GM23338 (cell line): ENCODE measurements at regions not wholly inside any gene's neighbourhood (a gene's known extent, or its start where the extent isn't known, plus 50 kb on each side); places are given as distances from the start of the nearest gene placed in this dataset.

Experiments
- ATAC-seq: fragments of 200-7000 bp; cut with Tn5 transposase; 3 replicates; pipeline ENCODE4 v1.9.1; 2020
- DNase-seq: peaks from one replicate; pipeline ENCODE4 v3.0.0-alpha.2; 2015; ENCODE audit warnings: low spot score
- H2AFZ ChIP-seq: fragments of 200-600 bp; sonication (generic); 2 replicates; pipeline ENCODE4 v1.8.0; 2016; ENCODE audit warnings: antibody characterized with exemption, mild to moderate bottlenecking, moderate library complexity
- H3F3A ChIP-seq: fragments of 200-600 bp; sonication (generic); replicated peaks from 2 replicates; pipeline ENCODE4 v1.8.0; 2017; ENCODE audit warnings: antibody characterized with exemption, mixed run types, low read depth
- H3K27ac ChIP-seq: fragments of 200-600 bp; sonication (generic); 2 replicates; pipeline ENCODE4 v1.6.1; 2016; ENCODE audit warnings: low read depth
- H3K27me3 ChIP-seq: fragments of 200-600 bp; sonication (generic); 2 replicates; pipeline ENCODE4 v1.8.0; 2016; ENCODE audit warnings: mild to moderate bottlenecking, mixed run types, moderate library complexity; ENCODE audit not compliant: insufficient read depth
- H3K36me3 ChIP-seq: fragments of 200-600 bp; sonication (generic); 2 replicates; pipeline ENCODE4 v1.8.0; 2016; ENCODE audit warnings: mild to moderate bottlenecking; ENCODE audit not compliant: insufficient read depth
- H3K4me1 ChIP-seq: fragments of 200-600 bp; sonication (generic); 2 replicates; pipeline ENCODE4 v1.8.0; 2016; ENCODE audit warnings: mild to moderate bottlenecking, moderate library complexity; ENCODE audit not compliant: insufficient read depth
- H3K4me2 ChIP-seq: fragments of 200-600 bp; sonication (generic); 2 replicates; pipeline ENCODE4 v1.7.1; 2017; ENCODE audit warnings: mixed run types
- H3K4me3 ChIP-seq: fragments of 200-600 bp; sonication (generic); 2 replicates; pipeline ENCODE4 v1.6.1; 2016; ENCODE audit warnings: mixed run types
- H3K79me2 ChIP-seq: fragments of 200-600 bp; sonication (generic); replicated peaks from 2 replicates; pipeline ENCODE4 v1.8.0; 2017; ENCODE audit warnings: mild to moderate bottlenecking; ENCODE audit not compliant: insufficient read depth
- H3K9me2 ChIP-seq: fragments of 200-600 bp; sonication (generic); 2 replicates; pipeline ENCODE4 v1.8.0; 2017; ENCODE audit not compliant: insufficient read depth
- H4K20me1 ChIP-seq: fragments of 200-600 bp; sonication (generic); replicated peaks from 2 replicates; pipeline ENCODE4 v1.8.0; 2017; ENCODE audit warnings: mild to moderate bottlenecking; ENCODE audit not compliant: insufficient read depth
- H3K27ac Mint-ChIP-seq: 2 replicates; pipeline ENCODE4 v1.8.0; 2020; ENCODE audit warnings: inconsistent platforms, mild to moderate bottlenecking, moderate library complexity, mixed read lengths
- H3K27me3 Mint-ChIP-seq: 3 replicates; pipeline ENCODE4 v1.8.0; 2022; ENCODE audit warnings: low read depth, mild to moderate bottlenecking, moderate library complexity, mixed read lengths, inconsistent platforms; ENCODE audit not compliant: insufficient read depth, poor library complexity
- H3K36me3 Mint-ChIP-seq: 3 replicates; pipeline ENCODE4 v1.8.0; 2021; ENCODE audit warnings: low read depth, mild to moderate bottlenecking, inconsistent platforms, moderate library complexity, mixed read lengths
- H3K4me1 Mint-ChIP-seq: 3 replicates; pipeline ENCODE4 v1.8.0; 2020; ENCODE audit warnings: mild to moderate bottlenecking, inconsistent platforms, mixed read lengths
- H3K4me3 Mint-ChIP-seq: 3 replicates; pipeline ENCODE4 v1.8.0; 2021; ENCODE audit warnings: moderate library complexity, mild to moderate bottlenecking, inconsistent platforms, mixed read lengths
- H3K9me3 Mint-ChIP-seq: 3 replicates; pipeline ENCODE4 v1.8.0; 2020; ENCODE audit warnings: moderate library complexity, mild to moderate bottlenecking, inconsistent platforms, mixed read lengths
- CTCF ChIP-seq, 2 experiments: fragments of 200-600 bp in 1 of 2; sonication (generic) in 1 of 2; conservative IDR thresholded peaks; 2 replicates each; pipeline versions ENCODE4 v1.5.1 to v1.6.1; 2016 to 2017; ENCODE audit warnings: antibody characterized with exemption in 2 of 2, low read depth in 2 of 2, mild to moderate bottlenecking in 2 of 2, moderate library complexity in 1 of 2
- EZH2phosphoT487 ChIP-seq: fragments of 200-600 bp; sonication (generic); IDR thresholded peaks from one replicate; pipeline ENCODE4 v1.8.1; 2018; ENCODE audit warnings: antibody characterized with exemption; ENCODE audit not compliant: unreplicated experiment
- POLR2AphosphoS5 ChIP-seq: IDR thresholded peaks from 2 replicates; pipeline ENCODE4 v1.6.1; 2016; ENCODE audit warnings: antibody characterized with exemption, low read depth
- ZNF462 ChIP-seq: fragments of 250-450 bp; sonication (Bioruptor Pico); IDR thresholded peaks from 2 replicates; pipeline ENCODE4 v1.5.0; 2020; ENCODE audit warnings: mild to moderate bottlenecking, moderate library complexity

DNA sequence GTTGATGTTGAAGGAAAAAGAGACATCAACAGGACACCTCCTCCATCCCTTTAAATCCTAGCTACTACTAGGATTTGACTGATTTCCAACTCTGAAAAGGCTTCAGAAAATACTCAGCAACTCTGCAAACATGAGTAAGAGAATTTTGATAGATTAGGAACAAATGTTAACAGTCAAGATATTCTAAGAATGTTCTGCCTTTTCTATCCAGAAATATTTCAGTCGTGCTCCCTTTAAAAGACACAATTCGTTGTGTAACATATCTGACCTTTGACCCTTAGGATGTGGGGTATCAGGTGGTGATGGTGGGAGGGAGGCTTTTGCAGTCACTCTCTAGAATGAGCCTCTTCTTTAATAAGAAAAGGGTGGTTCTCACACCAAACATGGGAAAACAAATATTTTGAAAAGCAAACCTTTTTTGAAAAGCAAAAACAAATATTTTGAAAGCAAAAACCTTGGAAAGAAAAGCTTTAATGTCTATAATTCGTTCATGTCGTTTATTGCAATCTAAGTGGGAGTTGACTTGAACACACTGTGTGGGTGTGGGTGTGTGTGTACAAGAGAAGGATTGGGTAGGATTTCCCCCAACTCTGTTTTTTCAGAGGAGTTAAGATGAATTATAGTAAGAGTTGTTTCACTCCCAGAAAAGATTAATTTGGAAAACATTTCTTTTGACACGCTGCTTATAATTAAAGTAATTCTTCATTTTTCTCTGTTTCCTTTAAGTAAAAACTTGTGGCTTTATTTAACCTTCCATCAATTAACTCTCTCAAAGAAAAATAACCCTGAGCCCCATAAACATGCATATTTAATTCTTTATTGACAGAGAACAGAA lies 152.8 kb downstream of the TMEM167A start:
- Mint-ChIP-seq H3K36me3 (no peaks in the 10 kb centered on the region), H3K9me3 (no peaks in the 10 kb centered on the region), H3K4me1 (peaks cover 12% of the 10 kb centered on the region), H3K27me3 (no peaks in the 10 kb centered on the region), H3K27ac (no peak overlapping the region), H3K4me3 (no peak overlapping the region)
- no peak overlapping the region for H3K4me3 ChIP-seq
- no peaks in the 10 kb centered on the region for H3K4me1 ChIP-seq
- H3K79me2 ChIP-seq = no peaks in the 10 kb centered on the region
- no peak for ATAC-seq
- no peak for DNase-seq
- H4K20me1 ChIP-seq = no peaks in the 10 kb centered on the region
- H3F3A ChIP-seq = no peaks in the 10 kb centered on the region
- TF ChIP-seq EZH2phosphoT487 (no peak), POLR2AphosphoS5 (no peak)
- no peaks in the 10 kb centered on the region for H3K27me3 ChIP-seq
- H3K9me2 ChIP-seq = no peaks in the 10 kb centered on the region
- no peaks in the 10 kb centered on the region for H3K36me3 ChIP-seq
- no peak overlapping the region for H3K4me2 ChIP-seq
- H2AFZ ChIP-seq = no peak overlapping the region
- H3K27ac ChIP-seq = no peak overlapping the region

GRCh38 chr5:82922086-82922734 lies 155.0 kb downstream of the TMEM167A start:
- no peak overlapping the region for H3K4me3 Mint-ChIP-seq
- H3K27ac ChIP-seq = no peak overlapping the region
- no peaks in the 10 kb centered on the region for H3K36me3 Mint-ChIP-seq
- no peaks in the 10 kb centered on the region for H3K27me3 Mint-ChIP-seq
- no peak overlapping the region for H2AFZ ChIP-seq
- 0 out of 2 replicates have a peak, but pooled peaks cover 6% of the 10 kb centered on the region for H3K4me1 ChIP-seq
- no peaks in the 10 kb centered on the region for H3K79me2 ChIP-seq
- no peaks in the 10 kb centered on the region for H3K36me3 ChIP-seq
- no peaks in the 10 kb centered on the region for H3K9me2 ChIP-seq
- H3K27me3 ChIP-seq = no peaks in the 10 kb centered on the region
- H3K4me1 Mint-ChIP-seq = peaks cover 12% of the 10 kb centered on the region
- no peak overlapping the region for H3K27ac Mint-ChIP-seq
- no peaks in the 10 kb centered on the region; the same call in 2 of the 3 replicates for H3K9me3 Mint-ChIP-seq
- no peak overlapping the region for H3K4me3 ChIP-seq
- H3K4me2 ChIP-seq = no peak overlapping the region
- DNase-seq (no peak), ATAC-seq (peak; percentile 71)
- no peaks in the 10 kb centered on the region for H3F3A ChIP-seq
- TF ChIP-seq ZNF462 (CRISPR knock-in tag) (peak; percentile 72; the same call in 1 of the 2 replicates), CTCF (conservative IDR thresholded peaks at IDR 0.05; ENCODE audit: low read depth in 2 of 2) (no peak)
- H4K20me1 ChIP-seq = no peaks in the 10 kb centered on the region
